GM18519 (cell line): ENCODE measurements at regions not wholly inside any gene's neighbourhood (a gene's known extent, or its start where the extent isn't known, plus 50 kb on each side); places are given as distances from the start of the nearest gene placed in this dataset.
"Not testable (repeated sequence)": the region's sequence is repeated elsewhere in the genome, so short reads cannot be mapped to it uniquely, and the experiment has no call there.

ENCODE experiments used
- ATAC-seq: cut with Tn5 transposase; IDR thresholded peaks from one replicate; pipeline ENCODE4 v1.9.1; 2021; ENCODE audit warnings: mild to moderate bottlenecking, moderate library complexity; ENCODE audit not compliant: unreplicated experiment, low FRiP score

DNA sequence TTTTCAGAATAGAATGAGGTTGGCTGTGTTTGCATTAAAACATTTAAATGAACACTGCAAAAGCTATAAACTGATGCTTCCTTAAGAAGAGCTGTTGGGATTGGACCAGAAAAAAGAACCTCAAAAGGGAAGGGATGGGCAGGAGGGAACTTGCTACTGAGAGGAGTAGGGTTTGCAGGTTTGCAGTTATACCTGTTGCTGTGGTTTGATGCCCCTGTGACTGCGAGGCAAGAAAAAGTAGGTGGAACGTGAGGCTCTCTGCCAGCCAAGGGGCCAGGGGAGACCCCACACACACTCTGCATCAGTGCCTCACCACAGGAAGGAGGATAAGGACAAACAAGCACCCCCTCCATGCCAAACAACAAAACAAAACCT is 197.2 kb downstream of the BCAS1 start:
- no peak for ATAC-seq

- ATAC-seq = peak; percentile 34
Measured at GRCh38 chr20:53872561-53873229, 197.7 kb downstream of the BCAS1 start.

DNA sequence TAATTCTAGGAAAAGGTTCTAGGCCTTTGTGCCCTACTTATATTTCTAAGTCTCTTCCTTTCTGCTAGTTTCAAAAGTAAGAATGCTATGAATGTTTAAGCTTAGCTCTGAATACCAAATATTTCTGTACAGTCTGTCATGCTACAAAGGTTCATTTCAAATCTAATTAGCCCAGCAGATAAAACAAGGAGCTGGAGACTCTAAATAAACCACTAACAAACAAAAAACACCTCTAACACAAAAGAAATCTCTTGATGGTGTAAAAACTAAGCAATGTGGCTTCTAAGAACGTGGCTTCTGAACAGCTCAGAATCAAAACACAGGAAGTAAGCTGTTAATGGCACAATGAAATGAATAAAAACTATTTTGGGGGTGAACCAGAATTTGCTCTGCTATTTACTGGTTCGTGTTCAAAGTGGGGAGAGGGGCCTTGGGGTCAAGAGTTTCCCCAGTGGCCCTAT is 198.3 kb downstream of the BCAS1 start:
- no peak for ATAC-seq

GRCh38 chr20:53871541-53871940 is 198.9 kb downstream of the BCAS1 start:
- no peak for ATAC-seq

DNA sequence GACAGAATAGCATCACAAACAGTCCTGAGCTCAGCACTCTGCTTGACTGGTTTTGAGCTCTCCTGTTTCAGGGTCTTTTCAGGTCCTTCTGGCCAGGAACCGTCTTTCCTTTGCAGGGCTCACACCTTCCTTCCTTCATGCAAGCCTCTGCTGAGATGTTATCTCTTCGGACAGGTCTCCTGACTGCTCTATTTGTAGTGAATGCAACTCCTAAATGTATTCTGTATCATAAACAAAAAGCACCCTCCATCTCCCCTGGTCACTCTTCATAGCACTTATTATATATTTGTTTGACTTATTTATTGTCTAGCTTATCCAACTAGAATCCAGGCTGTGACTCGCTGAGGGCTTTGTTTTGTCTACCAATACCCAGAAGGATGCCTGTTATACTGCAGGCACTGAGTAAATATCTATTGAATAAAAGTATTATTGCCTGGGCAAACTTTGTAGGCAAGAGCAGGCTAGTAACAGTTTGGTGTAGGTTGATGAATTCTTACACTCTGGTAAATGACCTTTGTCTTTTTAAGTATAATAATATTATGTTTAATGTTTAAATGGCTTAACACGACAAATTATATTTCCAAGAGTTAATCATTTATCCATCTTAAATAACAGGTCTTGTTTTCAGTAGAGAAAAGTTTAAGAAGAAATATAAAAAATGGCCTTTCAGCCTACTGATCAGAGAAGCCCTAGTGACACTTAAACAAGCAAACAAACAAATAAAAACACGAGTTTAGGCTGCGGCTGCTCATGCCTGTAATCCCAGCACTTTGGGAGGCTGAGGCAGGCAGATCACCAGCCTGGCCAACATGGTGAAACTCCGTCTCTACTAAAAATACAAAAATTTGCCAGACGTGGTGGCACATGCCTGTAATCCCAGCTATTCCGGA is 199.7 kb downstream of the BCAS1 start:
- no peak for ATAC-seq

DNA sequence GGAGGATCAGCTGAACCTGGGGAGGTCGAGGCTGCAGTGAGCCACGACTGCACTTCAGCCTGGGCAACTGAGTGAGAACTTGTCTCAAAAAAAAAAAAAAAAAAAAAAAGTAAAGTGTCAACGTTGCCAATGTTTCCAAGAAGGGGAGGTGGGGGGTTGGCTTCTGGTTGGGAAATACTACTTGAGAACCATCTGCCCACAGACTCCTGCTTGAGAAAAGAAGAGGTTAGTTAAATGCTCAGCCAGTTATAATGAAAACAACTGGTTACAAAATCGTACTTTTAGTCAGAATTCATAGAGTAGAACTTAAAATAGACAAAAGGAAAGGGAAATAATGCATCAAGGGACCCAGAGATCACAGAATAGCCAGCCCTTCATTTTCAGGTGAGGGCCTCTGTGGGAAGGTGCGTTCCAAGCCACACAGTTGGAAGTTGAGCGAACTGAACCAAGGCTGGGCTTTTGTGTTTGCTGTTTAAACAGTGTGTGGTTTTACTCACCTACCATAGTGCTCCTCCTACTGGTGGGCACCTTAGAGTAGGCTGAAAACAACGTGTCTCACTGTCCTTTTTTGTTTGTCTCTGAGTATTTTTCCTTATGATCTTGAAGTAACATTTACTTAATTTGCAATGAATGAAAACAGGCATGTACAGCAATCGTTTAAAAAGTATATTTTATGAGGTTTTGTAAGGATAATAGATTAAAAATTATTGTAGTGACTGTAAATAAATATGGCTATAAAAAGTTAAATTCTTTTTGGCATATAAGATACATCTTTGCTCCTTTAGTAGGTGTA is 200.7 kb downstream of the BCAS1 start:
- peak; percentile 53 for ATAC-seq

DNA sequence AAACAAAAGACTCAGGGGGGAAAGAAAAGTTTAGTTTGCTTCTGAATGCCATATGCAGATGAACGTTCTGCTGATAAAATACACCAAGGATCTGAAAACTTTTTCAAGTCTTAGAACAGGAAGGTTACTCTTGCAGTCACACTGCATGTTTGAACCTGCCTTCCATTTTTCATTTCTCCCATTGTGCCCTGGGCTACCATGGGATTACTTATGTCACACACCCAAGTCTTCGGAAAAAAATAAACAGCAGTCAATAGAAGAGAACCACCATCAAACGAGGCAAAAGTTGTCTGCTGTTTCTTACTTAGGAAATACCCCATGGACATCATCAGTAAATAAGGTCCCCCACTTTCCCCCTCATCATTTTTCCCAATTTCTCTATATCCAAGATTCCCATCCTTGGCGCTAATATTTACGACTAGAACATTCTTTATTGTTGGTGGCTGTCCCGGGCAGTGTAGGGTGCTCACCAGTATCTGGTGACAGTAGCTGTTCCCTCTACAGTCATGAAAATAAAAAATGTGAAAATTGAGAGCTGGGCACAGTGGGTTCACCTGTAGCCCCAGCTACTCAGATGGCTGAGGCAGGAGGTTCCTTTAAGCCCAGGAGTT is 202.5 kb downstream of the BCAS1 start:
- no peak for ATAC-seq

- ATAC-seq = no peak
Measured at GRCh38 chr20:53866794-53867740, 203.3 kb downstream of the BCAS1 start.

DNA sequence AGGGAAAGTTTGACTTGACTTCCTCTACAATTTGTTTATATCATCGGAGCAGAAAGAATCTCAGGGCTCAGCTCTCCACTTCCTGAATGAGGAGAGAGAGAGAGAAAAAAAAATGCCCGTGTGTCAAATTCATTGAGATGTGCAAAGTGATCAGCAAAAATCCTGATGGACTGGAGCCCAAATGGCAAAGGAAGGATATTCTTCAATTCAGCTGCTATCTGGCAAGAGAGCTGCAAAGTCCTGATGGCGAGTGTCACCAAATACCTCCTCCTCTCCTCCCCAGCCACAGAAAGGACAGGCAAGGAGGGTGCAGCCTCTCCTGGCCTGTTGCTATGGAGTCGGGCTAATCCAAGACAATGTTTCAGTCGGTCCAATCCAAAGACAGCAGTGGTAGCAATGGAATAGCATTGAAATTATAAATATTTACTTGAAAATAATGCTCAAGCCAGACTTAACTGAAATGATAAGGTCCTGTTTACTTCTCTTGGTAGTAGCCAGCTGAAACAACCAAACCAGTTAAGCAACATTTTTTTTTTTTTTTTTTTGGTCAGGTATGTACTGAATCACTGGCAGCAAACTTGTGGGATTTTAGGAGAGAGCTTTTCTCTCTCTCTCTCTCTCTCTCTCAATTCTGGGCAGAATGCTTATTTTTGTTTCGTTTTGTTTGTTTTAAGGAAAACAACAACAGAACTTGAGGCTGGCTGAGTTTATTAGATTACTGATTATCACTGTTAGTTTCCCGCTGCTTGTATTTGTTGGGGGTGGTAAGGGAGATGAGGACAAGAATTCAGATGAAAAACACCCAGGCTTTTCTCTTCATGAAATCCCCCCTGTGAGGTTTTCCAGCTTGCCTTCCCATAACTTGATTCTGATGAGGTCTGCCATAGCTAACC is 204.2 kb downstream of the BCAS1 start:
- no peak for ATAC-seq

- ATAC-seq = not testable (repeated sequence)
Measured at GRCh38 chr20:53864765-53865683, 205.4 kb downstream of the BCAS1 start.

- not testable (repeated sequence) for ATAC-seq
Measured at GRCh38 chr20:53863923-53864641, 206.3 kb downstream of the BCAS1 start.

- not testable (repeated sequence) for ATAC-seq
Measured at GRCh38 chr20:53863535-53863922, 206.9 kb downstream of the BCAS1 start.

GRCh38 chr20:53863039-53863438 is 207.4 kb downstream of the BCAS1 start:
- ATAC-seq = not testable (repeated sequence)

GRCh38 chr20:53862490-53862889 is 207.9 kb downstream of the BCAS1 start:
- ATAC-seq = not testable (repeated sequence)

- not testable (repeated sequence) for ATAC-seq
Measured at GRCh38 chr20:53862136-53862397, 208.3 kb downstream of the BCAS1 start.

DNA sequence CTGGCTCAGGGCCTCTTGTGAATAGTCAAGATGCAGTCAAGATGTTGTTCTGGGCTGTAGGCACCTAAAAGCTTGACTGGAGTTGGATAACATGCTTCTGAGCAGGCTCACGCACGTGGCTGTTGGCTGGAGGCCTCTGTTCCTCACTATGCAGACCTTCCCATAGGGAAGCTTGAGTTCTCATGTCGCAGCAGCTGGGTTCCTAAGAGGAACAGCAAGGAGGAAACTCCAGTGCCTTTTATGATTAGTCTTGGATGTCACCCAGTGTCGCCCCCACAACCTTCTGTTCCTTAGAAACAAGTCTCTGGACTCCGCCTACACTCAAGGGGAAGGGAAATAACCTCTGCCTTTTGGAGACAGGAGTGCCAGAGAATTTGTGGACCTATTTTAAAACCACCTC is 210.7 kb downstream of the BCAS1 start:
- no peak for ATAC-seq

DNA sequence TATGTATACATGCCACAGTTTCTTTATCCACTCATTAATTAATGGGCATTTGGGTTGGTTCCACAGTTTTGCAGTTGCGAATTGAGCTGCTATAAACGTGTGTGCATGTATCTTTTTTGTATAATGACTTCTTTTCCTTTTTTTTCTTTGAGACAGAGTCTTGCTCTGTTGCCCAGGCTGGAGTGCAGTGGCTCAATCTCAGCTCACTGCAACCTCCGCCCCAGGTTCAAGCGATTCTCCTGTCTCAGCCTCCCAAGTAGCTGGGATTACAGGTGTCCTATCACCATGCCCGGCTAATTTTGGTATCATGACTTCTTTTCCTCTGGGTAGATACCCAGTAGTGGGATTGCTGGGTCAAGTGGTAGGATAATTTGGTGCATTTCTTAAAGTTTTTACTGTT is 211.4 kb downstream of the BCAS1 start:
- ATAC-seq = not testable (repeated sequence)
